Effector memory CD8-positive, alpha-beta T cell (primary cell): ENCODE measurements at regions not wholly inside any gene's neighbourhood (a gene's known extent, or its start where the extent isn't known, plus 50 kb on each side); places are given as distances from the start of the nearest gene placed in this dataset.
"Not testable (repeated sequence)": the region's sequence is repeated elsewhere in the genome, so short reads cannot be mapped to it uniquely, and the experiment has no call there.

Source experiments
- ATAC-seq: fragments of 150-1000 bp; cut with Tn5 transposase; replicated peaks from 2 replicates; pipeline ENCODE4 v1.10.0; 2021; ENCODE audit warnings: mild to moderate bottlenecking, moderate library complexity
- DNase-seq, 3 experiments: peaks; one replicate each; pipeline ENCODE4 v3.0.0; 2021
- H3K27ac Mint-ChIP-seq, 2 donors: one replicate each; pipeline ENCODE4 v1.8.0; 2022; ENCODE audit warnings: mild to moderate bottlenecking in 2 of 2, mixed read lengths in 2 of 2, moderate library complexity in 2 of 2
- H3K27me3 Mint-ChIP-seq, 2 donors: one replicate each; pipeline ENCODE4 v1.8.0; 2022; ENCODE audit warnings: mixed read lengths in 2 of 2
- H3K36me3 Mint-ChIP-seq: one replicate; pipeline ENCODE4 v1.8.0; 2022; ENCODE audit warnings: mild to moderate bottlenecking, moderate library complexity, mixed read lengths; ENCODE audit not compliant: insufficient read depth
- H3K4me1 Mint-ChIP-seq, 2 donors: one replicate each; pipeline ENCODE4 v1.8.0; 2022; ENCODE audit warnings: low read depth in 2 of 2, mixed read lengths in 2 of 2
- H3K4me3 Mint-ChIP-seq, 2 donors: one replicate each; pipeline ENCODE4 v1.8.0; 2022; ENCODE audit warnings: mild to moderate bottlenecking in 2 of 2, mixed read lengths in 2 of 2, moderate library complexity in 2 of 2
- H3K9me3 Mint-ChIP-seq, 2 donors: one replicate each; pipeline ENCODE4 v1.8.0; 2022; ENCODE audit warnings: mixed read lengths in 2 of 2

DNA sequence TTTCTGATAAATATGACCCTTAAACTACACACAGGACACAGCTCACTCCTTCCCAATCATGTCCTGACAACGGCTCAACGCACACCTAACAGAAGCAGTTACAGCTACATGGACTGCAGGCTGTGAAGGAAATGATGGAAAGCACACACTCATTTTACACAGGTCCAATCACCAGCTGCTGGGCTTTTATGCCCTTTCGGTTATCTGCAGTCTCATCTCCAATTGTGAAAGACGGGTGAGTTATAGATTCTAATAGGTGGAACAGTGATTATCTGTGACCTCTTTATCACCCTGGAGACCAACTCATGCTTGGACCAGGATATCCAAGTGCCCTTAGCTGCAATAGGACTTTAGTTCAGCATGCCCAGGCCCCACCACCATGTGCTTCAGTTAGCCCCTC lies 110.4 kb upstream of the CREB1 start:
- H3K36me3 Mint-ChIP-seq = no peaks in the 10 kb centered on the region
- peaks cover 6% of the 10 kb centered on the region in 2 donors for H3K4me1 Mint-ChIP-seq
- peaks cover 0 to 7% of the 10 kb centered on the region in 2 donors for H3K9me3 Mint-ChIP-seq
- DNase-seq (no peak), ATAC-seq (no peak)
- no peak overlapping the region for H3K27ac Mint-ChIP-seq
- H3K4me3 Mint-ChIP-seq = no peak overlapping the region
- H3K27me3 Mint-ChIP-seq = peaks cover 16% of the 10 kb centered on the region in 2 donors

DNA sequence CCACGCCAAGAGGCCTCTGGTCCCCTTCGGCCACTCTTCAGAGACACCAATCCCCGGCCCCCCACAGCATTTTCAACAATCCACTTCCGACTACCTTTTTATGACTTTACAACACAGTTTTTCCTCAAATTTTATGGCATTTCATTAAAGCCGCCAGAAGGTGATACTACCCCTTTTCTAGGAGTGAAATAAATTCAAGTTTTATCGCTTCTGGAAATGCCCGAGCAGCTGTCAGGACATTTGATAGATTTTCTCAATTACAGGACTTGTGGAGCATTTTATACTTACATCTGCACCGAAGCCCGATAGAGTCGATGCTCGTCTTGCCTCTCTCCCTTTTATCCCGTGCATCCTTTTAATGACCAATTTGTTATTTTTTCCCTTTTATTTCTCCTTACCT lies 108.1 kb upstream of the CREB1 start:
- ATAC-seq (no peak), DNase-seq (no peak)
- Mint-ChIP-seq H3K4me1 (peaks cover 9 to 10% of the 10 kb centered on the region in 2 donors), H3K27me3 (peaks cover 9 to 16% of the 10 kb centered on the region in 2 donors), H3K36me3 (no peaks in the 10 kb centered on the region), H3K4me3 (no peak overlapping the region), H3K27ac (no peak overlapping the region), H3K9me3 (peaks cover 0 to 7% of the 10 kb centered on the region in 2 donors)

DNA sequence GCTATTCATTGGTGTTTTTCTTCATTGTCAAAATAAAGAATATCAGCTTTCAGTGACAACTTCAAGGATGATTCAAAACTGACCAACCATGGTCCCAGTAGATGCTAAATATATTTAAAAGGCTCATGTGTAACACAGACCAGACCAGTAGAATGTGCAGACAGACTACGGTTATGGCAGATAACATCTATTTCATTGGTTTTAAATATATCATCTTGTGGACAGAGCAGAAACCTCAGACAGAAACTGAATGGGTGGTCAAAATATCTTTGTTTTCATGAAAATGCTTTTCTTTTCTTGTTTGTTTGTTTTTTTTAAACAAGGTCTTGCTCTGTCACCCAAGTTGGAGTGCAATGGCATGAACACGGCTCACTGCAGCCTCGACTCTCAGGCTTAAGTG lies 107.4 kb upstream of the CREB1 start:
- no peaks in the 10 kb centered on the region for H3K36me3 Mint-ChIP-seq
- H3K4me3 Mint-ChIP-seq = no peak overlapping the region
- peaks cover 9 to 10% of the 10 kb centered on the region in 2 donors for H3K4me1 Mint-ChIP-seq
- peaks cover 0 to 7% of the 10 kb centered on the region in 2 donors for H3K9me3 Mint-ChIP-seq
- no peak for DNase-seq
- peaks cover 9 to 16% of the 10 kb centered on the region in 2 donors for H3K27me3 Mint-ChIP-seq
- ATAC-seq = no peak
- no peak overlapping the region for H3K27ac Mint-ChIP-seq

DNA sequence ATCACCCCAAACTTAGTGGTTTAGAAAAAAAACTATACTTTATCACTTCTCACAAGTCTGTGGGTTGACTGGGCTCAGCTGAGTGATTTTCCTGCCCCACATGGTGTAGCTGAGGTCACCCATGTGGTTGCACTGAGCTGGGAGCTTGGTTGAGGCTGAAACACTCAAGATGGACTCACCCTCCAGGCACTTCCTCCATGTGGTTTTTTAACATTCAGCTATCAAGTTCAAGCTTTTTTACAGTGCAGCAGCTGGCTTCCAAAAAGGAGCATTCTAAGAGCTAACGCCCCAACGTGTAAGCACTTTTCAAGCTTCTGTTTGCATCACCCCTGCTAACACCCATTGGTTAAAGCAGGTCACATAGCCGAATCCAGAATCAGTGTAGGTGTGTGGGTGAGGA lies 105.9 kb upstream of the CREB1 start:
- H3K27ac Mint-ChIP-seq = peak overlapping the region; percentile 39 to 59
- H3K4me1 Mint-ChIP-seq = peaks cover 9 to 10% of the 10 kb centered on the region in 2 donors
- peaks cover 15 to 16% of the 10 kb centered on the region in 2 donors for H3K27me3 Mint-ChIP-seq
- ATAC-seq = peak; percentile 94
- no peaks in the 10 kb centered on the region for H3K36me3 Mint-ChIP-seq
- peak; percentile 3 to 12 (median 10) for DNase-seq
- peak overlapping the region in 1 of 2 donors; percentile 28 for H3K4me3 Mint-ChIP-seq
- H3K9me3 Mint-ChIP-seq = peaks cover 0 to 7% of the 10 kb centered on the region in 2 donors

DNA sequence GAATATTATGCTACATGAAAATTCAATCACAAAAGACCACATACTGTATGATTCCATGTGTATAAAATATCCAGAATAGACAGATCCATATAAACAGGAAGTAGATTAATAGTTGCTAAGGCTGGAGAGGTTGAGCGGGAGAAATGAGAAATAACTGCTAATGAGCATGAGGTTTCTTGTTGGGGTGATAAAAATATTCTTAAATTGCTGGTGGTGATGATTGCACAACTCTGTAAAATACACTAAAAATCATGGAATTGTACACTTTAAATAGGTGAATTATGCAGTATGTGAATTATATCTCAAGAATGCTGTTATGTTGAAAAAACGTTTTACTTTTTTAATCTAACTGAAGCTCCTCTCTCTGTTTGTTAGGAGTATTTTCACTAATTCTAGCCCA lies 101.8 kb upstream of the CREB1 start:
- Mint-ChIP-seq H3K4me3 (no peak overlapping the region), H3K36me3 (no peaks in the 10 kb centered on the region), H3K27ac (no peak overlapping the region), H3K4me1 (peaks cover 9 to 10% of the 10 kb centered on the region in 2 donors), H3K27me3 (peaks cover 0 to 8% of the 10 kb centered on the region in 2 donors), H3K9me3 (peaks cover 0 to 7% of the 10 kb centered on the region in 2 donors)
- ATAC-seq (no peak), DNase-seq (no peak)

DNA sequence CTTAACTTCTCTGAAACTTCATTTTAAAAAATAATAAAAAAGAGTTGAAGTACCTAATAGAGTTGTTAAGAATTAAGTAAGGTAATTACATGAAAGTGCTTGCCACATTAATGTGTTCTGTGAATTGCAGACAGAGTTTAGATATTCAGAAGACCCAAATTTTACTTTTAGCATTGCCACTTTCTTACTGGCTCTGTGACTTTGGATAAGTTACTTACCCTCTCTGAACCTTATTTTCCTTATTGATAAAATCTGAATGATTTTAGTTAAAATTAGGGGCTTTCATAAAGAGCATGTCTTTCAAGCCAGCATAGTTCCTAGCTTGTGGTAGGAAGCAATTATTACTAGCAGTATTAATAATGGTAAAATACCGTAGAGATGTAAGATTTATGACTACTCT lies 101.2 kb upstream of the CREB1 start:
- Mint-ChIP-seq H3K4me1 (peaks cover 9 to 10% of the 10 kb centered on the region in 2 donors), H3K27me3 (peaks cover 0 to 8% of the 10 kb centered on the region in 2 donors), H3K27ac (no peak overlapping the region), H3K9me3 (peaks cover 0 to 5% of the 10 kb centered on the region in 2 donors), H3K4me3 (no peak overlapping the region), H3K36me3 (no peaks in the 10 kb centered on the region)
- DNase-seq = no peak
- ATAC-seq = no peak

DNA sequence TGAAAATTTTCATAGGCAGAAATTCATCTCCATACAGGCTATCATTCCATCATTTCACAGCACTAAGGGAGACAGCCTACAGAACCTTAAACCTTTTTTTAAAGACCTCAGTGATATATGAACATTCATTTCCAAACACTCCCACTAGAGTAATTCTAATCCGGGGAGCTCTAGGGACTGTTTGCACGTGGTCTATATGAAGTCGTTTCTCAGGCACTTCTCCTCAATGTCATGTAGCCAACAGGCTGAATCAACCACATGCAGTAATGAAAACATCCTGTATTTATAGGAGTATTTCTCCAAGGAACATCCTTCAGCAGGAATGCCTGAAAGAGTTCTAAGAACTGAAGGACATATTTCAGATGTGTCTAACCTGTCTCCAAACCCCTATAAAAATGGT lies 97.3 kb upstream of the CREB1 start:
- ATAC-seq = no peak
- no peak for DNase-seq

DNA sequence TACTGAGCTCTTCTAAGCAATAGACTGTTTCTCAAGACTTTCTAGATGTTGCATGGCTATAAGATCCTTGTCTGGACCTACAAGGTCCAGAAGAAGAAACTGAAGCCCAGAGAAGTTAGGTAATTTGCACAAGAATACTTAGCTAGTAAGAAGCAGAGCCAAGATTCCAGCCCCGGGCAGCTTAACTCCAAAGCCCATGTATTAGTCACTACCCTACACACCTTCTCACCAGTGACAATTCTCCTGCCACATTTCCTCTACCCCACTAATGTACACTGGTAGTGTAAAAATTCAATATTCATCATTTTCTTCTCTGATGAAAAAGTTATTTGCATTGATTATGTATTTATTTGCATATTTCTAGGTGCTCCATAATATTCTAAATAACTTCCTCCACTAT lies 95.5 kb upstream of the CREB1 start:
- H3K27ac Mint-ChIP-seq = no peak overlapping the region
- DNase-seq (no peak), ATAC-seq (no peak)
- H3K4me1 Mint-ChIP-seq = no peaks in the 10 kb centered on the region
- no peak overlapping the region for H3K4me3 Mint-ChIP-seq
- peaks cover 0 to 6% of the 10 kb centered on the region in 2 donors for H3K27me3 Mint-ChIP-seq
- H3K36me3 Mint-ChIP-seq = no peaks in the 10 kb centered on the region
- no peaks in the 10 kb centered on the region for H3K9me3 Mint-ChIP-seq

More for the DNA sequence above, 97.3 kb upstream of the CREB1 start:
- Mint-ChIP-seq H3K27ac (no peak overlapping the region), H3K27me3 (peaks cover 6 to 8% of the 10 kb centered on the region in 2 donors), H3K36me3 (no peaks in the 10 kb centered on the region), H3K4me1 (no peaks in the 10 kb centered on the region), H3K9me3 (no peaks in the 10 kb centered on the region), H3K4me3 (no peak overlapping the region)

DNA sequence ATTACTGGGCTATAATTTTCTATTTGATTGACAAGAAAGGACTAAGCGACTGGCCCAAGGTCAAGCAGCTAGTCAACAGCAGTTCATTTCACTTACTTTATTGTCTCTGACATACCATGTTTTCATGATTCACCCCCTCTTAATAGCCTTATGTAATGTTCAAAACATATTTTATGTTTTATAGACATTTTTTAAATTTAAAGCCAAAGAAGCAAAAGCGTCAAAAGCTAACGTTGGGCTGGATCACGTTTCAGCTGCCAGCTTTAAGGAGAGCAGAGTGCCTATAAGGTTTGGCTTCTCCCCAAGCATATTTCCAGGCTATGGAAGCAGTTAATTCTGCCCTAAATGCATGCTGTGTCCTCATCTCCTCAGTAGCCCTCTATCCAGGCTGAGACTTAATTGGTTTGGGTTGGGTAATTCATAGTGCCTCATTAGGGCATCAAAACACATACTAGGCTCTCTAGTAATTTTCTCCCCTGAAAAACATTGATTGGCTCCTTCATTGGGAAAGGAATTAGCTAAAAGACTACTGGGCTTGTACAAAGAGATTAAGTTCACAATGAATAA lies 94.8 kb upstream of the CREB1 start:
- Mint-ChIP-seq H3K4me3 (no peak overlapping the region), H3K9me3 (no peaks in the 10 kb centered on the region), H3K27me3 (peaks cover 0 to 6% of the 10 kb centered on the region in 2 donors), H3K36me3 (no peaks in the 10 kb centered on the region), H3K27ac (no peak overlapping the region), H3K4me1 (no peaks in the 10 kb centered on the region)
- no peak for ATAC-seq
- DNase-seq = no peak

DNA sequence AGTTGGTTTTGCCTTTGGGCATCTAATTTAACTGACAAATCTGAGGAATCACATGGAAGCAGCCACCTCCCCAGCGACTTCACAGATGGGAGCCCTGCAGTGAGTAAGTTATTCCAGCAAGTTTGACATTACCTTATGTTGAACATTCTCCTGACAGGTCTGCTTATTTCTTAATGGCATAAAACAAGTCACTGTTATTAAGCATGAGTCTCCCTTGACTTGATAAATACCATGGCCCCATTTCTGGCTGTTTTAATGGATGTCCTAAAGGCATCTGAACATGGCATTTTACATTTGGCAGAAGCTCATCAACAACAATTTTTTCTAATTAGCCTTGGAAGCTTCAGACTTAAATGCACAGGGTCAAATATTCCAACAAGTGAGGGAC lies 92.6 kb upstream of the CREB1 start:
- no peaks in the 10 kb centered on the region for H3K4me1 Mint-ChIP-seq
- no peaks in the 10 kb centered on the region for H3K9me3 Mint-ChIP-seq
- no peak overlapping the region for H3K27ac Mint-ChIP-seq
- no peaks in the 10 kb centered on the region for H3K36me3 Mint-ChIP-seq
- peaks cover 0 to 6% of the 10 kb centered on the region in 2 donors for H3K27me3 Mint-ChIP-seq
- no peak for ATAC-seq
- no peak overlapping the region for H3K4me3 Mint-ChIP-seq
- no peak for DNase-seq

DNA sequence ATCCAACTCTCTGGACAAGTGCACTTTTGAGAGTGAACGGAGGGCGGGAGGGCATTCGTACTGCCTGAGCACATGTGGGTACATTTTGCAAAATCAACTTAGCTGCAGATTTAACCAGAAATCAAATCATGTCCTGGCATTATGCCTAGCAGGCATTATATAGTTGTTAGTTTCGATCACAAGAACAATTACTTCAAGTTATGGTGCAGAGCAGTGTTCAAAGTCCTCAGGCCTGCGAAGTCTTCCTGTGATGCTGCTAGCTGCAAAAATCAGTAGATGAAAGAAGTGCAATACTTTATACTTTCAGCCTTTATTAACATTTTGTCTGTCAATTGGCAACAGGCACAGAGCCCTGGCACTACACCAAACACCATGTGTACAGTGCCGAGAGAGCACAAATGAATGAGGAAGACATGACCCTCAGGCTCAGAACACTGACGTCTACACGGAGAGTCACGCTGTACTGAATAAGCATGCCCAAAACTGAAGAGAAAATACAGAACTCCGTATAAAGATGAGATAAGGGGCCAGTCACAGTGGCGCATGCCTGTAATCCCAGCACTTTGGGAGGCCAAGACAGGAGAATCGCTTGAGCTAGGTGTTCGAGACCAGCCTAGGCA lies 92.1 kb upstream of the CREB1 start:
- Mint-ChIP-seq H3K36me3 (no peaks in the 10 kb centered on the region), H3K9me3 (no peaks in the 10 kb centered on the region), H3K27ac (no peak overlapping the region), H3K27me3 (peaks cover 0 to 6% of the 10 kb centered on the region in 2 donors), H3K4me3 (no peak overlapping the region), H3K4me1 (no peaks in the 10 kb centered on the region)
- DNase-seq (no peak), ATAC-seq (no peak)

DNA sequence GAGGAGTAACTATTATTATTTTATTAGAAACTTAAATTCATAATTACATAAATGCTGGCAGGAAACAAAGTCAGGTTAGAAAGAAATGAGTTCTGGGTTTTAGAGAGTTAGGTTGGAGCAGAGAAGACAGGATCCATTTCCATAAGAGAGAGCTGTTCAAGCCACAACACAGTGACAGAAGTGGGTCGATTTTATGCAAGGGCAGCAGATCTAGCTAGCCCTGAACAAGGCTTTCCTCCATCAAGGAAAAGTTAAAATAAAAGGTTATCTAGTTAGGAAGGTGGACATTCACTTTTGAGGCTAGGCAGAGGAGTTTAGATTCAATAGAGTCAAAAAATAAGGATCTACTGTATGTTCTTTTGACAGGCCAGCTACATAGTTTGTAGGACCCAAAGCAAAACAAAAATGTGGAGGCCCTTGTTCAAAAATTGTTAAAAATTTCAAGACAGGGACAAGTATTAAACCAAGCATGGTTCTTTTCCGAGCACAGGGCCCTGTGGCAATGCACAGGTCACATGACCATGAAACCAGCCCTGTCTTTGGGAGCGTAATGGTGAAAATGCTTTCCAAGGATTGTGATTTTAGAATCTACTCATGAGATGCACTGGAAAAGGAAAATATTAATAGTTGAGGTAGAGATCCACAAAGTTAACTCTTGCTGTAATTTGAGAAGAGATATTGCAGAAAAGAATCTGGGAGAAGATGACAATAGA lies 91.2 kb upstream of the CREB1 start:
- Mint-ChIP-seq H3K4me3 (no peak overlapping the region), H3K9me3 (no peaks in the 10 kb centered on the region), H3K27me3 (peaks cover 0 to 6% of the 10 kb centered on the region in 2 donors), H3K36me3 (no peaks in the 10 kb centered on the region), H3K27ac (peak overlapping the region in 1 of 2 donors; percentile 16), H3K4me1 (no peaks in the 10 kb centered on the region)
- DNase-seq (no peak), ATAC-seq (no peak)

DNA sequence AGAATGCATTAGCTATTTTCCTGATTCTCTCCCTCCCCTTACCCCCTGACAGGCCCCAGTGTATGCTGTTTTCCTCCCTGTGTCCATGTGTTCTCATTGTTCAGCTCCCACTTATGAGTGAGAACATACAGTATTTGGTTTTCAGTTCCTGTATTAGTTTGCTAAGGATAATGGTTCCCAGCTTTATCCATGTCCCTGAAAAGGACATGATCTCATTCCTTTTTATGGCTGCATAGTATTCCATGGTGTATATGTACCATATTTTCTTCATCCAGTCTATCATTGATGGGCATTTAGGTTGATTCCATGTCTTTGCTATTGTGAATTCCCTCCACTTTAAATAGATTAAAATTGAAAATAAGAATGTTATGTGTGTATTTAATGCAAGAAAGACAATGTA lies 89.9 kb upstream of the CREB1 start:
- not testable (repeated sequence) for H3K4me1 Mint-ChIP-seq, H3K4me3 Mint-ChIP-seq, H3K27ac Mint-ChIP-seq, H3K27me3 Mint-ChIP-seq, H3K36me3 Mint-ChIP-seq, DNase-seq, ATAC-seq, H3K9me3 Mint-ChIP-seq

DNA sequence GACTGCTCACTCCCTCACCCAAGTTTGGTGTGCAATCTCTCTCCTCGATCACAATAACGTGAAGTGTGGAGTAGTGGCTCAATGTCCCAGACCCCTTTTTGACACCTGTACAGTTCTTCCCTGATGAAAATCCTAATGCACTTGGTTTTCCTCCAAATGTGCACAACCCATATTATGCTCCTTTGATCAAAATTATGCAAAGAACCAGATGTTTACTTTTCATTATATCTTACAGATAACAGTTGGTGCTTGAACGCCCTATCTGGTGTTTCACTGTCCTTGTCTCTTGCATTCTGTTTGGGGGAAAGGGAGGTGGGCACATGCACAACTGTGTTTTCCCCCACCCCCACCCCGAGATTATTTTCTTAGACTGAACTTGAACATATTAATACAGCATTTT lies 85.0 kb upstream of the CREB1 start:
- Mint-ChIP-seq H3K4me3 (no peak overlapping the region), H3K27ac (no peak overlapping the region), H3K36me3 (no peaks in the 10 kb centered on the region), H3K27me3 (peaks cover 6 to 25% of the 10 kb centered on the region in 2 donors), H3K4me1 (no peaks in the 10 kb centered on the region), H3K9me3 (no peaks in the 10 kb centered on the region)
- DNase-seq (no peak), ATAC-seq (no peak)
